RWPE1 (cell line): ENCODE measurements at regions not wholly inside any gene's neighbourhood (a gene's known extent, or its start where the extent isn't known, plus 50 kb on each side); places are given as distances from the start of the nearest gene placed in this dataset.

Experiments
- CTCF ChIA-PET: fragments of 350-600 bp; sonication (Branson Sonifier 250); formaldehyde crosslinking; extraction: SDS; loops from one replicate; lab custom pipeline; 2021; lab: Yijun Ruan, JAX
- POLR2A ChIA-PET: fragments of 400-600 bp; formaldehyde crosslinking; extraction: SDS; loops from one replicate; lab custom pipeline; 2020; ENCODE audit warnings: antibody characterized with exemption; ENCODE audit not compliant: low non-redundant PET; lab: Yijun Ruan, JAX
- DNase-seq: peaks from one replicate; pipeline ENCODE4 v3.0.0; 2012; ENCODE audit warnings: low spot score
- H3K27ac ChIP-seq: fragments of 450-650 bp; 2 replicates; pipeline ENCODE4 v1.5.1; 2017
- CTCF ChIP-seq: fragments of 450-650 bp; conservative IDR thresholded peaks from 2 replicates; pipeline ENCODE4 v1.5.1; 2017; ENCODE audit warnings: low read depth, mild to moderate bottlenecking

- no peak for DNase-seq
- no peak for TF ChIP-seq CTCF
- CTCF ChIA-PET, result no interaction called here
- no peak overlapping the region for H3K27ac ChIP-seq
- POLR2A ChIA-PET, result no interaction called here
These were observed 443.9 kb downstream of the TAF11L14 start for GRCh38 chr5:18078157-18078556.

- no peak for TF ChIP-seq CTCF
- DNase-seq, result no peak
- POLR2A ChIA-PET, result no interaction called here
- CTCF ChIA-PET, result no interaction called here
- H3K27ac ChIP-seq, result no peak overlapping the region
These were observed 445.6 kb downstream of the TAF11L14 start for GRCh38 chr5:18079831-18080230.

- CTCF ChIA-PET, result no interaction called here
- TF ChIP-seq CTCF, result no peak
These were observed 453.8 kb downstream of the TAF11L14 start for GRCh38 chr5:18088020-18088579.

GRCh38 chr5:18090177-18090576 is 455.9 kb downstream of the TAF11L14 start:
- no peak for DNase-seq
- H3K27ac ChIP-seq, result no peak overlapping the region
- CTCF ChIA-PET, result no interaction called here
- POLR2A ChIA-PET, result no interaction called here
- TF ChIP-seq CTCF, result no peak

More at GRCh38 chr5:18088020-18088579, 453.8 kb downstream of the TAF11L14 start:
- DNase-seq, result no peak
- H3K27ac ChIP-seq, result no peak overlapping the region
- POLR2A ChIA-PET, result no interaction called here

DNA sequence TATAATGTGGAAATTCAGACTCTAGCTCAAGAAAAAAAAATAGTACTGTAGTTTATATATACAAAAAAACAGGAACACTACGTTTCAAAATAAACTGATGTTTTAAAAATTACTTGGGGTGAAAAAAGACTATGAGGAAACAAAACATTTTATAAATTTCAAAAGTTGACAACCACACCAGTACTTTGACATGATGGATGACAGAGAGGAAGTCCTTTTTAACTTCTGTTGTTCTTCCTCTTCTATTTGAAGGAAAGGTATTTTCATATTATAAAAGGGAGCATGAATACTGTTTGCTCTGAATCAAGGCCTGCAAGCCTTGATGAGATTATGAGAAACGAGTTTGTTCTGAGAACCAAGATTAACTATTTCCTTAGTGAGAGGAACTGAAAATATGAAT is 456.9 kb downstream of the TAF11L14 start:
- DNase-seq, result no peak
- CTCF ChIA-PET, result no interaction called here
- TF ChIP-seq CTCF, result no peak
- POLR2A ChIA-PET, result no interaction called here
- H3K27ac ChIP-seq, result no peak overlapping the region

- H3K27ac ChIP-seq, result no peak overlapping the region
- no peak for TF ChIP-seq CTCF
- POLR2A ChIA-PET, result no interaction called here
- no peak for DNase-seq
- CTCF ChIA-PET, result no interaction called here
These were observed 457.5 kb downstream of the TAF11L14 start for GRCh38 chr5:18091758-18092157.
